PC-3 (cell line): ENCODE measurements at regions not wholly inside any gene's neighbourhood (a gene's known extent, or its start where the extent isn't known, plus 50 kb on each side); places are given as distances from the start of the nearest gene placed in this dataset.
"Not testable (repeated sequence)": the region's sequence is repeated elsewhere in the genome, so short reads cannot be mapped to it uniquely, and the experiment has no call there.

Experiments
- EZH2 ChIP-seq: fragments of 300-600 bp; sonication (generic); IDR thresholded peaks from one replicate; pipeline ENCODE4 v1.6.1; 2017; ENCODE audit warnings: antibody characterized with exemption, mild to moderate bottlenecking, low read length; ENCODE audit not compliant: unreplicated experiment
- EZH2phosphoT487 ChIP-seq: fragments of 300-600 bp; sonication (generic); IDR thresholded peaks from 2 replicates; pipeline ENCODE4 v1.6.1; 2018; ENCODE audit warnings: mild to moderate bottlenecking, antibody characterized with exemption, low read length, borderline replicate concordance
- TF ChIP-seq, protein P1 (sequence below): fragments of 300-600 bp; sonication (generic); conservative IDR thresholded peaks from 2 replicates; pipeline ENCODE4 v1.5.1; 2017; ENCODE audit warnings: antibody characterized with exemption, low read depth, mild to moderate bottlenecking, low read length

GRCh38 chr1:199596448-199596847, 431.1 kb upstream of the NR5A2 start:
- TF ChIP-seq, protein P1, sequence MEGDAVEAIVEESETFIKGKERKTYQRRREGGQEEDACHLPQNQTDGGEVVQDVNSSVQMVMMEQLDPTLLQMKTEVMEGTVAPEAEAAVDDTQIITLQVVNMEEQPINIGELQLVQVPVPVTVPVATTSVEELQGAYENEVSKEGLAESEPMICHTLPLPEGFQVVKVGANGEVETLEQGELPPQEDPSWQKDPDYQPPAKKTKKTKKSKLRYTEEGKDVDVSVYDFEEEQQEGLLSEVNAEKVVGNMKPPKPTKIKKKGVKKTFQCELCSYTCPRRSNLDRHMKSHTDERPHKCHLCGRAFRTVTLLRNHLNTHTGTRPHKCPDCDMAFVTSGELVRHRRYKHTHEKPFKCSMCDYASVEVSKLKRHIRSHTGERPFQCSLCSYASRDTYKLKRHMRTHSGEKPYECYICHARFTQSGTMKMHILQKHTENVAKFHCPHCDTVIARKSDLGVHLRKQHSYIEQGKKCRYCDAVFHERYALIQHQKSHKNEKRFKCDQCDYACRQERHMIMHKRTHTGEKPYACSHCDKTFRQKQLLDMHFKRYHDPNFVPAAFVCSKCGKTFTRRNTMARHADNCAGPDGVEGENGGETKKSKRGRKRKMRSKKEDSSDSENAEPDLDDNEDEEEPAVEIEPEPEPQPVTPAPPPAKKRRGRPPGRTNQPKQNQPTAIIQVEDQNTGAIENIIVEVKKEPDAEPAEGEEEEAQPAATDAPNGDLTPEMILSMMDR = not testable (repeated sequence)
- not testable (repeated sequence) for TF ChIP-seq EZH2phosphoT487, EZH2
